ENCODE measurements at regions not wholly inside any gene's neighbourhood (a gene's known extent, or its start where the extent isn't known, plus 50 kb on each side); places are given as distances from the start of the nearest gene placed in this dataset.

GRCh38 chr2:53053937-53054336 is 713.7 kb upstream of the CHAC2 start:
- H3K36me3 ChIP-seq, result no peaks in the 10 kb centered on the region
- TF ChIP-seq CTCF (IDR thresholded peaks at IDR 0.05), result no peak
- no peaks in the 10 kb centered on the region for H3K27me3 ChIP-seq
- H3K27ac ChIP-seq, result no peak overlapping the region
- no peak overlapping the region for H3K4me3 ChIP-seq (ENCODE audit: low read depth in 1 of 2, low read length in 1 of 2)
- H3K9me3 ChIP-seq, result no peaks in the 10 kb centered on the region
- H3K4me1 ChIP-seq (ENCODE audit: control insufficient read depth in 1 of 2, insufficient read depth in 1 of 2, low read depth in 1 of 2, low read length in 1 of 2), result no peaks in the 10 kb centered on the region

GRCh38 chr2:53051157-53051556 is 716.4 kb upstream of the CHAC2 start:
- no peaks in the 10 kb centered on the region for H3K9me3 ChIP-seq
- TF ChIP-seq CTCF (IDR thresholded peaks at IDR 0.05), result no peak
- H3K27me3 ChIP-seq, result no peaks in the 10 kb centered on the region
- H3K4me3 ChIP-seq (ENCODE audit: low read depth in 1 of 2, low read length in 1 of 2), result no peak overlapping the region
- no peak overlapping the region for H3K27ac ChIP-seq
- H3K36me3 ChIP-seq, result no peaks in the 10 kb centered on the region
- no peaks in the 10 kb centered on the region for H3K4me1 ChIP-seq (ENCODE audit: control insufficient read depth in 1 of 2, insufficient read depth in 1 of 2, low read depth in 1 of 2, low read length in 1 of 2)

GRCh38 chr2:53040536-53041229 is 726.9 kb upstream of the CHAC2 start:
- no peak for TF ChIP-seq CTCF (IDR thresholded peaks at IDR 0.05)
- no peak overlapping the region for H3K27ac ChIP-seq
- no peaks in the 10 kb centered on the region for H3K4me1 ChIP-seq (ENCODE audit: control insufficient read depth in 1 of 2, insufficient read depth in 1 of 2, low read depth in 1 of 2, low read length in 1 of 2)
- H3K9me3 ChIP-seq, result no peaks in the 10 kb centered on the region
- no peaks in the 10 kb centered on the region for H3K27me3 ChIP-seq
- no peaks in the 10 kb centered on the region for H3K36me3 ChIP-seq
- H3K4me3 ChIP-seq (ENCODE audit: low read depth in 1 of 2, low read length in 1 of 2), result no peak overlapping the region

DNA sequence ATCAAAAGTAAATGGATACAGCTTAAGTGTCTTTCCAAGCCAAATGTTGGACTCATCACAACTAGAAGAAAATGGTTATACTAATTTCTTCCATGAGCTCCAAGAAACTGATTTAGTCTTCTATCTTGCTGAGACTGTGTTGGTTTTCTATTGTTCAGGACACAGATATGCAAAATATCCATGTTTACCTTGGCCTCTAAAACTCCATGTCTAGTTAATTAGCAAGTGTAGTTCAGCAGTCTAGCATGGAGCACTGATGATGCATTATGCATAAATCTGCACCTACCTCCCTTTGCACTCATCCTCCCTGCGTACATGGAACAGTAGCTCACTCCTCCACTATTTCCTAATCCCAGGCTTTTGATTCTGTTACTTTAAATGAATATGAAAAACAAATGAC is 731.4 kb upstream of the CHAC2 start:
- Histone ChIP-seq H3K9me3 (no peaks in the 10 kb centered on the region), H3K4me3 (ENCODE audit: low read depth in 1 of 2, low read length in 1 of 2) (no peak overlapping the region), H3K27ac (no peak overlapping the region), H3K4me1 (ENCODE audit: control insufficient read depth in 1 of 2, insufficient read depth in 1 of 2, low read depth in 1 of 2, low read length in 1 of 2) (no peaks in the 10 kb centered on the region), H3K36me3 (no peaks in the 10 kb centered on the region), H3K27me3 (no peaks in the 10 kb centered on the region)
- no peak for TF ChIP-seq CTCF (IDR thresholded peaks at IDR 0.05)

- no peaks in the 10 kb centered on the region for H3K9me3 ChIP-seq
- TF ChIP-seq CTCF (IDR thresholded peaks at IDR 0.05), result no peak
- H3K27me3 ChIP-seq, result no peaks in the 10 kb centered on the region
- no peaks in the 10 kb centered on the region for H3K36me3 ChIP-seq
- no peak overlapping the region for H3K4me3 ChIP-seq (ENCODE audit: low read depth in 1 of 2, low read length in 1 of 2)
- no peaks in the 10 kb centered on the region for H3K4me1 ChIP-seq (ENCODE audit: control insufficient read depth in 1 of 2, insufficient read depth in 1 of 2, low read depth in 1 of 2, low read length in 1 of 2)
- no peak overlapping the region for H3K27ac ChIP-seq
Measured at GRCh38 chr2:53035153-53035552, 732.5 kb upstream of the CHAC2 start.
